Stimulated activated CD4-positive, alpha-beta T cell treated with anti-CD3 and anti-CD28 coated beads, TNF-alpha, amount 100 ng/mL, for 24 hours (primary cell): ENCODE measurements at regions not wholly inside any gene's neighbourhood (a gene's known extent, or its start where the extent isn't known, plus 50 kb on each side); places are given as distances from the start of the nearest gene placed in this dataset.

Experiments used
- DNase-seq, 3 experiments: peaks; one replicate each; pipeline ENCODE4 v3.0.0-alpha.2; 2020; ENCODE audit warnings: low read depth in 3 of 3

GRCh38 chr10:29962166-29962850, 97.1 kb downstream of the JCAD start:
- DNase-seq, result no peak

- DNase-seq, result no peak
These were observed 98.0 kb downstream of the JCAD start for GRCh38 chr10:29961351-29961750.

DNA sequence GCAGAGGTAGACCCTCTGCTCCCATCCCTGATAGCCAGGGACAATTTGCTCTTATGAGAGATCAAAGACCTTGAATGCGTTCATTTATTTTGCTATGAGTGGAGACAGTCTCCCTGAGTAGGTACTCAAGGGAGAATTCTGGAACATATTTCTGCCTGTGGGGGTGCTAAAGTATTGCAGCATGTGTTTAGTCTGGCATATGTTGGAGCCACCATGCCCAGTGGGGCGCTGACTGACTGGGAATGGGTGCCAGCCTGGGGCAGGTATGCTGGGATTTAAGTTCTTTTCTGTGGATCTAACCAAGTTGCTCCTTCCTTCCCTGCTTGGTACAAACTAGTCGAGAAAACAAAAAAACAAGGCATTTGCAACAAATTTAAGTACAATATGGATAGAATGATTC, 99.1 kb downstream of the JCAD start:
- no peak for DNase-seq

- no peak for DNase-seq
These were observed 99.8 kb downstream of the JCAD start for GRCh38 chr10:29959586-29959985.

DNA sequence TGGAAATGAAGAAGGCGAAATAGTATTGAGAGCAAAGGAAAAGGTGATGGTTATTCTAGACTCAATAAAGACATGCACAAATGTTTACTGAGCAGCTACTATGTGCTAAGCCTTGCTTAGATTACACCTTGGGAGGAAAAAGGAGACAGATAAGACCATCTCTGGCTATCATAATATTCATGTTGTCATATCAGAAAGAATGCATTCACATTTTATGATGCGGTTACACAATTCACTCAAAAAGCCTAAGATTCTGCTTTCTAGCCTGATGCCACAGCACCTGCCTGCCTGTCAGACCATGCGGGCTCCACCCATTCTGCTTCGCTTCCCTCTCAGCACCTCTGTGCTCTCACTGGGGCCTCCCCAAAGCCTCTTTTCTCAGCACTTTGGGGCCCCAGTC, 100.9 kb downstream of the JCAD start:
- no peak for DNase-seq

- no peak for DNase-seq
These were observed 101.5 kb downstream of the JCAD start for GRCh38 chr10:29957907-29958331.

DNA sequence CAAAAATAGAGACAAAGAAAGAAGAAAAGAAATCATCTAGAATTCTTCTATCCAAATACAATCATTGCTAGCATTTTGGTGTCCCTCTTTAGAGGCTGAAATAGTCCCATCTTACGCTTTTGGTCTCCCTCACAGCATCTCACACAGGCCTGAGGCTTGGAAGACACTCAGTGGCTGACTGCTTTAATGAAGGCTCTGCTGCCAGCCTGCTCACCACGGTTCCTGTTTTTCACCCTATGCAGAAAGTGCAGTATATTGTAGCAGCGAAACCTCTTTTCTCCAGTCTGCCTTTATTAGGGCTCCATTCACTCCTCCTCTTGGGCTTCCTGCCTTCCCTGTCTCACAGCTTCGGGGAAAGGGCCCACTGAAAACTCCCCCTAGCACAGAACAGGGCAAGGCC, 102.2 kb downstream of the JCAD start:
- DNase-seq, result no peak

DNA sequence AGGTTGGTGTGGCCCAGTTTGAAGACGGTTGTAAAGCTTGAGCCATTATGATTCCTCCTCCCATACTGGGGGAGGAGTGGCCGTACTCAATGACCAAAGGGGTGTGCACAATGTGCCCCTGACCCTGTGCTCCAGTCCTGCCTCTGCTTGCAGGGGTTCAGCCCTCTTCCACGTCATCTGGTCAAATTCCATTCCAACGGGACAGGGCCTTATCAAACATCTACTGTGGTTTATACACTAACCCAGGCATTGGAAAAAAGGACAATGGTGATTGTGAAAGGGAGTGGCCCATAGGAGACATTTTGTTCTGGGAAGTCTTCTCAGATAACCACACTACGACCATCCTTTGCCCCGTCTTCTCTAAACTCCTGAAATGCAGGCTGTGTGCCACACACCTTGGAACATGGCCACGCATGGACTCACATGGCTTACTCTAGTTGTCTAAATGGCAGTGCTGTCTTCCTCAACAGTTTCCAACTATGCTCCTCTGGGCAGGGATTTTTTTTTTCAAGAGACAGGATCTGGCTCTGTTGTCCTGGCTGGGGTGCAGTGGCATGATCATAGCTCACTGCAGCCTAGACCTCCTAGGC, 103.0 kb downstream of the JCAD start:
- DNase-seq, result no peak

- no peak for DNase-seq
These were observed 104.0 kb downstream of the JCAD start for GRCh38 chr10:29955329-29955935.

GRCh38 chr10:29951441-29951931, 107.9 kb downstream of the JCAD start:
- DNase-seq, result no peak

- no peak for DNase-seq
These were observed 109.0 kb downstream of the JCAD start for GRCh38 chr10:29950391-29950790.

DNA sequence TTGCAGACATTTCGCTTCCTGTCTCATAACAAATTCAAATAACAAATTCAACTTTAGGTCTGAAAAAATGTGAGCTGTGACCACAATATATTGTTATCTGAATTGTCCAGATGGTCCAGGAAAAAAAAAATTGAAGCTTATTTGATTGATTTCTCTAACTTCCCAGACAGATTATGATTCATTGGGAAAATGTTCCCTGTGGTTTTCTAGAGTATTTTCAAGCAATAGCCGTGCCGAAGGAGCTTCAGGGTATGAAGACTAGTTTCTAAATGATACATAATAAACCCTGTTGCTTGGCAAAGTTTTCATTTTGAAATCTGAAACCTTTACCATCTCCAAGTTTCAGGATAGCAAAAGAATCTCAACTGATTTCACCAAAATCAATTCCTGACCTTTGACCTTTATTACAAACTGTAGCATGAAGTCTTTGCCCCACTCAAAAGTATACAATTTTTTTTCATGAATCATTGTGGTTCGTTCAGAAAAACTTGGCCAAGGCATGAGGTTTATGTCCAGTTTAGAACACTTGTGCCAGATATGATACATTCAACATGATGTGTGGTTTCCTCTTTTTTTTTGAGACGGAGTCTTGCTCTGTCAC, 109.9 kb downstream of the JCAD start:
- no peak for DNase-seq

DNA sequence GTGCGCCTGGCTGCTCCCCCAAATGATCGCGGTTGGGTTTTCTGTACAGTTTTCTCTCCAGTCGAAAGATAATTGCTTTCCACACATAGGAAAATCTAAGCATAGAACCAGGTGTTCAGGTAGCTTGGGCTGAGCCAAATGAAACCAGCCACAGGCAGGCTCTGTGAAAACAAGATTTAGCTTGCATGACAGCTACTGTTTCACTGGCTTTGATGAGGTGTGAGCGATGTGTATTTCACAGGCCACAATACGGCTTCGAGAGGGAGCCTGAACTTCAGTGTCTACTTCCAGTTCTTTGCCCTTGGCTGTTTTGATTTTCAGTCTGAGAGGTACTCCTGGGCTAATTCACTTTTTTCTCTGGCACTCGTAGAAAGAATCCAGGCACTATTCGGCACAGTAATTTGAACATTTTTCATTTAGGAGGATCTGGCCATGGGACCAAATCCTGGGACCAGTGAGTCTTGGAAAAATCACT, 110.5 kb downstream of the JCAD start:
- DNase-seq, result peak in 1 of 3 experiments; percentile 11

GRCh38 chr10:29947701-29948060, 111.7 kb downstream of the JCAD start:
- no peak for DNase-seq

- no peak for DNase-seq
These were observed 112.3 kb downstream of the JCAD start for GRCh38 chr10:29946953-29947700.

- no peak for DNase-seq
These were observed 112.8 kb downstream of the JCAD start for GRCh38 chr10:29946614-29946952.

DNA sequence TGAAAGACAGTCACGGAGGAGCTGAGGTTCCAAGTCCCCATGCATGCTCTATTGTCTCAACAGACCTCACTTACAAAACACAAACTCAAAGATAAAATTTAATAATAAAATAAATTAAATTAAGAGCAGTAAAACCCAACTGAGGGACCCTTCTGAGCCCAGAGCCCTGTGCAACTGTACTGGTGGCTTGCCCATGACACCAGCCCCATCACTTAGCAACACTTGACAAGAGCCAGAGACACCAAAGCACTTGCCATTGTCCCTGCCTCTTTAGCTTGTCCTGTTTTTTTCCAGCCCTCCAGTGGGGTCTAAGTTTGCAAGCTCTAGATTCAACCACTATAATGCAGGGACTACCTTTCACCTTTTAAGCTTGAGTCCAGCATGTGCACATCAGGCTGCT, 117.9 kb downstream of the JCAD start:
- DNase-seq, result no peak

DNA sequence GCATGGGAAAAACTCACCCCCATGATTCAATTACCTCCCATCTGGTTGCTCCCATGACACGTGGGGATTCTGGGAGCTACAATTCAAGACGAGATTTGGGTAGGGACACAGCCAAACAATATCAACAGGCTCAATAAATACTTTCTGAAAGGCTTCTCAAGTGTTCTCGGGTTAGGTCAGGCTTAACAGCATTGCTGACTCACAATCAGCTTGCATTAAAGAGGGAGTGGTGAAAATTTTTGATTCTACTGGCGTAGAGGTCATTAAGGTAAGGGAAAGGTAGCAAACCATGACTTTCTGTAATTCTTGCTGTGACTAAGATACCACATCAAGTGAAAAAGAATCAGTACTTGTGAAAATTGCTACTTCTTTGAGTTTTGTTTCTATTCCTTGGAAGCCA, 126.4 kb downstream of the JCAD start:
- no peak for DNase-seq

- no peak for DNase-seq
These were observed 127.6 kb downstream of the JCAD start for GRCh38 chr10:29931833-29932232.

DNA sequence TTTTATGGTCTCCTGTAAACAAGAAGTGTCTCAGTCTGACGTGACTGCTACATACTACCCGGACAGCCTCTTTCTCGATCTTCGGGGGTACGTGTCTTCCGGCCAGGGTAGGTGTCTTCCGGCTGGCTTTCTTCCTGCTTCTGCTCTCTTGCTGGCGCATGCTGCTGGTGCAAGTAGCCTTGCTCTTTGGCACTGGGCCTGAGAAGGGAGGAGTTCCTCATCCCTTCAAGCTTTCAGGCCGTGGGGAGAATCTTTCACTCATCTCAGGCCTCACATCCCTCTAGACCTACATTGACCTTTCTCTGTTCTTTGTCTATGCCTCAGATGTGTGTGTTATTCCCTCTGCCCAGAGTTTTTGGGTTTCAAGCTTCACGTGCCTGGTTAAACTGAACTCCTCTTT, 130.4 kb downstream of the JCAD start:
- DNase-seq, result no peak

DNA sequence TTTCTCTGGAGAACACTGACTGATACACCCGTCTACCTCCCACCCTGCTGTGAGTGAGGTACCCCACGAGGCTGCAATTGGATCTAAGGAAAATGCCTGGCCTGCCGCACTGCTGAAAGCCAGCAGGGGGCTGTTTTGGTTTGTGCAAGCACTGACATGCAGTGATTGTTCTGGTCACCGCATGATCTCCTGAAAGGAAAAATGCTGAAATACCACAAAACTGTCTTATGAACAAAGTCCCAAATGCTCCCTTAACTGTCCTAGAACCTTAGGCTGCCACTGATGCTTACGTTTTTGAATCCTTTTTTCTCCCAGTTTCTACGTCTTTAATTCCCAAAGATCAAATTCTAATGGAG, 132.7 kb downstream of the JCAD start:
- DNase-seq, result no peak
